ENCODE measurements at regions not wholly inside any gene's neighbourhood (a gene's known extent, or its start where the extent isn't known, plus 50 kb on each side); places are given as distances from the start of the nearest gene placed in this dataset.

DNA sequence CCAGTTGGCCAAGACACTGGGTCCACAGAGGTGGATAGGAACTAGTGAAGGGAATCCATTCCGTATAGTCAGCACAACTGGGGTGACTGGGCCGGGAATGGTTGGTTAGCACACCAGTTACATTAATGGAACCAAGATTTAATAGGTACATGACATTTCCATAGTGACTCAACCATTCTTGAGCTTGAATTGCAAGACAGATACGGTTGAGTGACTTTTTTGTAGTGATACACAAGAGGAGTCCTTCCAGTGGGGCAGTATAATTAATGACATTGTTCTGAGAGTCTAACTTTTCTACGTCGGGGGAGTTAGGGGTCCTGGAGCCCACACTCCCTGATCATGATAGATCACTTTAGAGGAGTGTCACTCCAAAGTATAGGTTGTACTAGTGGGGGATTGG lies 211.6 kb upstream of the CXCL13 start:
- no peak for TF ChIP-seq CTCF (IDR thresholded peaks at IDR 0.05; ENCODE audit: low read depth, low read length, missing control alignments)
- no peak overlapping the region for H3K4me3 ChIP-seq (replicated peaks; ENCODE audit: low read depth, low read length)
- DNase-seq (ENCODE audit: extremely low read depth, low read depth): no peak

GRCh38 chr4:77395481-77395880 lies 210.1 kb upstream of the CXCL13 start:
- DNase-seq (ENCODE audit: extremely low read depth, low read depth): no peak
- no peak for TF ChIP-seq CTCF (IDR thresholded peaks at IDR 0.05; ENCODE audit: low read depth, low read length, missing control alignments)
- H3K4me3 ChIP-seq (replicated peaks; ENCODE audit: low read depth, low read length): no peak overlapping the region

DNA sequence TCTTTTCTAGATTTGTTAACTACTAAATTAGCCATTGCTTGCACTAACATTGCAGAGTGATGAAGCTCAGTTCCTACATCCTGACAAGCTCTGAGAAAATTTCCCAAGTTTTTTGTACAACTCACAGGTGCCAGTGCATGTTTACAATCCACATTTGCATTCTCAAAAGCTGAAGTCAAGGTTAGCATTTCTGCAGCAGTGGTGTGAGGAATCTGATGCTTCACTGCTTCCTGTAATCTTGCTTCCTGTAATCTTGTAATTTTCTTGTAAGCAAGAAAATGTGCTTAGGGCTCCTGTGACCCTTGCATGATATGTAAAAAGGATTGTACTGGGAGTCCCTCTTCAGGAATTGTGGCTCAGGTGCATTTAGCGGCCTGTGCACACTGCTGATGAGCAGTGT lies 207.4 kb upstream of the CXCL13 start:
- TF ChIP-seq CTCF (IDR thresholded peaks at IDR 0.05; ENCODE audit: low read depth, low read length, missing control alignments): no peak
- H3K4me3 ChIP-seq (replicated peaks; ENCODE audit: low read depth, low read length): no peak overlapping the region
- DNase-seq (ENCODE audit: extremely low read depth, low read depth): no peak

GRCh38 chr4:77399831-77400230 lies 205.8 kb upstream of the CXCL13 start:
- TF ChIP-seq CTCF (IDR thresholded peaks at IDR 0.05; ENCODE audit: low read depth, low read length, missing control alignments): no peak
- no peak for DNase-seq (ENCODE audit: extremely low read depth, low read depth)
- H3K4me3 ChIP-seq (replicated peaks; ENCODE audit: low read depth, low read length): no peak overlapping the region

DNA sequence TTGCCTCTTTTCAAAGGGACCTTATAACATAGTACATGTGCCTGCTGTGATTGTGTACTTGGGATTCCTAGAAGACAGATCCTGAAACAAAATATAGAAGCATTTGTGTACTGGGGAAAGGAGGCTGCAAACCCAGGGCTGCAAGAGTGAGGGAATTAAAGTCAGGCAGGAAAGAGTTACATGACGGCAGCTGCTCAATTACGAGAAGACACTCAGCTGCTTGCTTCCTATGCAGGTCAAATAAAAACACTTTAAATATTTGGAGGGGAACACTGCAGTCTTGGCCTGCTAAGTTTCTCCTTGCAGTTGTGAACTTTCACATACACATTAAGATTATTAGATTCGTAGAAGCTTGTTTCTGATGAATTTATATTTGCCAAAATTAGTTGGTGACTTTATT lies 191.9 kb upstream of the CXCL13 start:
- TF ChIP-seq CTCF (IDR thresholded peaks at IDR 0.05; ENCODE audit: low read depth, low read length, missing control alignments): no peak
- no peak overlapping the region for H3K4me3 ChIP-seq (replicated peaks; ENCODE audit: low read depth, low read length)
- DNase-seq (ENCODE audit: extremely low read depth, low read depth): no peak

GRCh38 chr4:77415689-77416088 lies 189.9 kb upstream of the CXCL13 start:
- no peak for DNase-seq (ENCODE audit: extremely low read depth, low read depth)
- no peak for TF ChIP-seq CTCF (IDR thresholded peaks at IDR 0.05; ENCODE audit: low read depth, low read length, missing control alignments)
- no peak overlapping the region for H3K4me3 ChIP-seq (replicated peaks; ENCODE audit: low read depth, low read length)

GRCh38 chr4:77418333-77418732 lies 187.3 kb upstream of the CXCL13 start:
- no peak for TF ChIP-seq CTCF (IDR thresholded peaks at IDR 0.05; ENCODE audit: low read depth, low read length, missing control alignments)
- H3K4me3 ChIP-seq (replicated peaks; ENCODE audit: low read depth, low read length): no peak overlapping the region
- DNase-seq (ENCODE audit: extremely low read depth, low read depth): no peak

All from HFF-Myc (cell line).